HepG2 (cell line): ENCODE measurements at regions not wholly inside any gene's neighbourhood (a gene's known extent, or its start where the extent isn't known, plus 50 kb on each side); places are given as distances from the start of the nearest gene placed in this dataset.
"Not testable (repeated sequence)": the region's sequence is repeated elsewhere in the genome, so short reads cannot be mapped to it uniquely, and the experiment has no call there.

Experiments
- ATAC-seq: fragments of 200-7000 bp; cut with Tn5 transposase; 3 replicates; pipeline ENCODE4 v1.9.1; 2020; ENCODE audit warnings: mild to moderate bottlenecking, moderate library complexity
- BruUV-seq: library from RNA; stranded (reverse); fragments of 400-500 nt; replicated peaks from 2 replicates; lab custom pipeline; 2021; lab: Mats Ljungman, UMichigan
- CTCF ChIA-PET: fragments of 300-600 bp; formaldehyde crosslinking; extraction: SDS; loops from one replicate; lab custom pipeline; 2021; ENCODE audit warnings: low total read pairs, inconsistent platforms, low intra/inter-chr PET ratio; lab: Yijun Ruan, JAX
- POLR2A ChIA-PET: fragments of 350-600 bp; sonication (Branson Sonifier 250); formaldehyde crosslinking; loops from one replicate; lab custom pipeline; 2020; ENCODE audit warnings: antibody characterized with exemption, inconsistent platforms; lab: Yijun Ruan, JAX
- DNase-seq: peaks from one replicate; pipeline ENCODE4 v3.0.0-alpha.2; 2015; ENCODE audit warnings: low spot score
- FAIRE-seq: peaks from 3 replicates; lab custom pipeline; 2011; peaks lifted over from hg19 to GRCh38; lab: Jason Lieb, UNC
- H2AFZ ChIP-seq: one replicate; pipeline ENCODE4 v1.6.1; 2011; ENCODE audit warnings: low read length, inconsistent platforms
- H3K27ac ChIP-seq: fragments of 300-600 bp; 3 replicates; pipeline ENCODE4 v1.8.0; 2011; ENCODE audit warnings: mixed run types, mild to moderate bottlenecking, mixed read lengths, low read length, inconsistent platforms; ENCODE audit not compliant: insufficient read depth; ENCODE audit errors: extremely low read length
- H3K27me3 ChIP-seq, 2 experiments: fragments of 200-600 bp in 1 of 2; 2 replicates in 1 of 2; 3 replicates in 1 of 2; pipeline versions ENCODE4 v1.6.0 to v1.8.0; 2011; ENCODE audit warnings: low read length in 2 of 2, mild to moderate bottlenecking in 2 of 2, moderate library complexity in 2 of 2, inconsistent platforms in 1 of 2; ENCODE audit not compliant: insufficient read depth in 2 of 2, control insufficient read depth in 1 of 2
- H3K36me3 ChIP-seq, 2 experiments: fragments of 200-600 bp in 1 of 2; replicated peaks in 1 of 2; 2 replicates in 1 of 2; 3 replicates in 1 of 2; pipeline versions ENCODE4 v1.5.1 to v1.8.0; 2011; ENCODE audit warnings: low read length in 2 of 2, inconsistent platforms in 1 of 2; ENCODE audit not compliant: insufficient read depth in 2 of 2, control insufficient read depth in 1 of 2
- H3K4me1 ChIP-seq: 2 replicates; pipeline ENCODE4 v1.5.1; 2012; ENCODE audit warnings: low read length, inconsistent platforms; ENCODE audit not compliant: insufficient read depth
- H3K4me2 ChIP-seq: 2 replicates; pipeline ENCODE4 v1.6.0; 2011; ENCODE audit warnings: low read depth, low read length, inconsistent platforms
- H3K4me3 ChIP-seq, 3 experiments: fragments of 200-600 bp in 1 of 3; sonication (generic), shearing (Covaris generic) in 1 of 3; replicated peaks in 1 of 3; 2 replicates each; pipeline ENCODE4 v1.5.1; 2011 to 2016; ENCODE audit warnings: low read length in 3 of 3, inconsistent platforms in 2 of 3, low read depth in 2 of 3, mild to moderate bottlenecking in 2 of 3, control low read depth in 1 of 3, mixed read lengths in 1 of 3; ENCODE audit not compliant: insufficient read depth in 1 of 3
- H3K79me2 ChIP-seq: one replicate; pipeline ENCODE4 v1.6.1; 2011; ENCODE audit warnings: low read length, inconsistent platforms; ENCODE audit not compliant: insufficient read depth
- H3K9ac ChIP-seq: 2 replicates; pipeline ENCODE4 v1.6.0; 2011; ENCODE audit warnings: mild to moderate bottlenecking, low read depth, low read length, inconsistent platforms; ENCODE audit not compliant: insufficient read depth
- H3K9me3 ChIP-seq: 2 replicates; pipeline ENCODE4 v1.5.1; 2012; ENCODE audit warnings: mild to moderate bottlenecking, low read length
- H4K20me1 ChIP-seq: 2 replicates; pipeline ENCODE4 v1.6.0; 2011; ENCODE audit warnings: inconsistent platforms, mild to moderate bottlenecking, low read length, moderate library complexity; ENCODE audit not compliant: insufficient read depth
- ATF1 ChIP-seq: IDR thresholded peaks from 2 replicates; pipeline ENCODE4 v1.6.1; 2016; ENCODE audit warnings: mild to moderate bottlenecking, control low read depth
- FOXC1 ChIP-seq: sonication (generic); formaldehyde crosslinking; IDR thresholded peaks from 2 replicates; pipeline ENCODE4 v1.8.0; 2022; ENCODE audit warnings: mild to moderate bottlenecking, missing genetic modification reagents, borderline replicate concordance
- PLSCR1 ChIP-seq: sonication (generic); formaldehyde crosslinking; IDR thresholded peaks from 2 replicates; pipeline ENCODE4 v1.5.0; 2020; ENCODE audit warnings: missing genetic modification reagents, mild to moderate bottlenecking, borderline replicate concordance
- REL ChIP-seq: sonication (generic); formaldehyde crosslinking; conservative IDR thresholded peaks from 2 replicates; pipeline ENCODE4 v1.8.0; 2022; ENCODE audit warnings: mild to moderate bottlenecking, missing genetic modification reagents, moderate library complexity
- SATB2 ChIP-seq: sonication (generic); formaldehyde crosslinking; IDR thresholded peaks from 2 replicates; pipeline ENCODE4 v1.5.0; 2020; ENCODE audit warnings: missing genetic modification reagents
- TEF ChIP-seq: sonication (generic); formaldehyde crosslinking; IDR thresholded peaks from 2 replicates; pipeline ENCODE4 v1.5.0; 2020; ENCODE audit warnings: missing genetic modification reagents
- WGBS: methylation state at CpG from one replicate; pipeline ENCODE4 v1.1.6; 2017; ENCODE audit warnings: low lambda C conversion rate; 5-methylcytosine and 5-hydroxymethylcytosine counted together
- in situ Hi-C: cut with HindIII; loops from 2 replicates; pipeline ENCODE4 v1.10.0; 2017; ENCODE audit warnings: low pct_unique_long_range_greater_than_20kb; ENCODE audit not compliant: extremely low pct_ligation_motif_present
- intact Hi-C: fragments of 100-400 bp; cut with micrococcal nuclease; formaldehyde crosslinking; loops from one replicate; pipeline ENCODE4 v1.10.0; 2022; ENCODE audit not compliant: unreplicated experiment

- TF ChIP-seq TEF (CRISPR knock-in tag) (no peak), SATB2 (CRISPR knock-in tag) (no peak), FOXC1 (CRISPR knock-in tag) (no peak), REL (CRISPR knock-in tag) (no peak), ATF1 (CRISPR knock-in tag) (no peak), PLSCR1 (CRISPR knock-in tag) (no peak)
Observed at GRCh38 chr18:43847164-43848091, 570.1 kb upstream of the SYT4 start (continued).

GRCh38 chr18:43849831-43850230, 572.5 kb upstream of the SYT4 start:
- H3K36me3 ChIP-seq, H3K79me2 ChIP-seq, H4K20me1 ChIP-seq, H3K4me2 ChIP-seq, CTCF ChIA-PET, H3K27ac ChIP-seq, H3K4me1 ChIP-seq, H2AFZ ChIP-seq, BruUV-seq, POLR2A ChIA-PET, DNase-seq, H3K4me3 ChIP-seq, ATAC-seq, H3K27me3 ChIP-seq, FAIRE-seq, intact Hi-C loops, H3K9ac ChIP-seq, in situ Hi-C loops: not testable (repeated sequence)
- H3K9me3 ChIP-seq, result peaks cover 83% of the 10 kb centered on the region
- WGBS, result 0% methylated on average over 2 of the region's 2 CpGs
